ENCODE measurements at regions not wholly inside any gene's neighbourhood (a gene's known extent, or its start where the extent isn't known, plus 50 kb on each side); places are given as distances from the start of the nearest gene placed in this dataset.
"Not testable (repeated sequence)": the region's sequence is repeated elsewhere in the genome, so short reads cannot be mapped to it uniquely, and the experiment has no call there.

DNA sequence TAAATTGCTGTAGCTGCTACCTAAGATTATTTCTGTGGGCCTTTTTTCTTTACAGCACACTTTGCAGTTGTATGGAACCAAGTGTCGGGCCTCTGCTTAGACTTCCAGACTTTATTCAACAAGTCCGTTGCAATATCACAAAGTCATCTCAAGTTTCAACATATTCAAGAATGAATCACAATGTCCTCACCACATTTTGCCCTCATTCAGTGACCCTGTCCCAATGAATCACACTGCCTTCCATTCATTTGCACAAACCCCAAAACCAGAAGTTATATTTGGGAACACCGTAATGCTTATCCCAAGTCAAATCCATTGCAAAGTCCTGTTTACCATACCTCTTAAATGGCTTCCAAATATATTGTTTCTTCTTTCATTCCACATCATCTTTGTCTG is 439.6 kb downstream of the CSNK1G3 start:
- DNase-seq, result no peak
- intact Hi-C loops (cut with DNase I), result no loop called here

DNA sequence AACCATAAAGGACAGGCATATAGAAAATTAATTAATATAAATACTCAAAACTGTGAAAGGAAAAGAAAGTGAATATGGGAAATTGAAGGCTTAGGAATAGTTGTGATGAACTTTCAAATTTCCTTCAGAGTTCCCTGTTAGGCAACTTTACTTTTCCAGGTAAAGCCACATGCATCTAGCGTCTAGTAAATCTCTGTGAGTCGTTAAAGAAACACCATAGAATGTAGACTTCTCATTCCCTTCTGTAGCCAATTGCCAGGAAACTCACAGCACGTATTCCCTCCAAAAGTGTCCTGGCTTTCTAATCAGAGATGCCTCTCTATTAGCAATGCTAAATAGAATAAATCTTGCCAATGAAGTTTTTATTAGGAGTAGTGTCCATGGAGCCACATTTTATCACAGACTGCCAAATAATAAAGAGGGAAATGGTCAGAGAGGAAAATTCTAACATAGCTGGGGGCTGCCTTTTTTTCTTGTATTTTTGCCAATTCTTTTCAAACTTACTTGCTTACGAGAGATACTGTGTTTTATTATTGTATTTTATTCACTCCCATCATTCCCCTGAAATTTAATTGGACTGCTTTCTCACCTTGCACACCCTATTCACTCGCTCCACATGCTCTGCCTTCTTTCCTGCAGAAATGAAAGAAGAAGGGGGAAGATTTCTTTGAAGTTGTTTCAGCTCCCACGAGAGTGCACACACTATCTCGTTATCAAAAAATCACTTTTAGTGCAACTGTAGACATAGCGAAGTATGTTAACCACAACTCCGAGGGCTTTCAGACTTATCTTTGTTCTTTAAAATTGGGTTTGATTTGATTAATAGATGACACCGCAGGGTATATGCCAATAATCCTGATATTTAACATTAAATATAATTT is 439.0 kb downstream of the CSNK1G3 start:
- intact Hi-C loops (cut with DNase I), result no loop called here
- no peak for DNase-seq

DNA sequence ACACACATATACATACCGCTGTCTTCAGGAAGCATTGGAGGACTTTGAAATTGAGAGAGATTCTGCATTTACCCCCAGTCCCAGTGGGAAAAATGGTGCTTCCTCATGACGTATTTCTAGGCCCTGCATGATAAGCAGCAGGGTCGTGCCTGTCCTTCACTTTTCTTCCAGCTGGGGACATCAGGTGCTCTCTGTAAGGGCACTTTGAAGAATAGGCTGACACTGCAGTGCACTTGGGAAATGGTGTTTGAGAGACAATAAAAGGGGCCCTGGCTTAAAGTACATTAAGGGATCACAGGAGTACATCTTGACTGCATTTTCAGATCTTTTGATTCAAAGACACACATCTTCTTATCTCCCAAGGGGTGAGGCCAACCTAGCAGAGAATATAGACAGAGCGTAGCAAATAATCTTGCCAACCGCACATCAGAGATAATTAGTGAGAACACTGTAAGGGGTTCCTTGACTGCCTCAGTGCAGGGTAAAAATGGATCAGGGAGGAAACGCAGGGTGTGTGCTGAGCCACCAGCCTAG is 437.9 kb downstream of the CSNK1G3 start:
- DNase-seq, result no peak
- intact Hi-C loops (cut with DNase I), result no loop called here

DNA sequence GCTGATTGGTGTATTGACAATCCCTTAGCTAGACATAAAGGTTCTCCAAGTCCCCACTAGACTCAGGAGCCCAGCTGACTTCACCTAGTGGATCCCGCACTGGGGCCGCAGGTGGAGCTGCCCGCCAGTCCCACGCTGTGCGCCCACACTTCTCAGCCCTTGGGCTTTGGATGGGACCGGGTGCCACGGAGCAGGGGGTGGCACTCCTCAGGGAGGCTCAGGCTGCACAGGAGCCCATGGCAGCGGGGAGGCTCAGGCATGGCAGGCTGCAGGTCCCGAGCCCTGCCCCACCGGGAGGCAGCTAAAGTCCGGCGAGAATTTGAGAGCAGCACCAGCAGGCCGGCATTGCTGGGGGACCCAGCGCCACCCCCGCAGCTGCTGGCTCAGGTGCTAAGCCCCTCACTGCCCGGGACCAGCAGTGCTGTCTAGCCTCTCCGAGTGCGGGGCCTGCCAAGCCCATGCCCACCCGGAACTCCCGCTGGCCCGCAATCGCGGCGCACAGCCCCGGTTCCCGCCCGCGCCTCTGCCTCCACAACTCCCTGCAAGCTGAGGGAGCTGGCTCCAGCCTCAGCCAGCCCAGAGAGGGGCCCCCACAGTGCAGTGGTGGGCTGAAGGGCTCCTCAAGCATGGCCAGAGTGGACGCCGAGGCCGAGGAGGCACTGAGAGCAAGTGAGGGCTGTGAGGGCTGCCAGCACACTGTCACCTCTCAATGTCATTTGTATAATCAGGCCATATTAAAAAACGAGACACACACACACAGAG is 437.2 kb downstream of the CSNK1G3 start:
- DNase-seq, result peak in 2 of 10 donors; percentile 64 to 72

DNA sequence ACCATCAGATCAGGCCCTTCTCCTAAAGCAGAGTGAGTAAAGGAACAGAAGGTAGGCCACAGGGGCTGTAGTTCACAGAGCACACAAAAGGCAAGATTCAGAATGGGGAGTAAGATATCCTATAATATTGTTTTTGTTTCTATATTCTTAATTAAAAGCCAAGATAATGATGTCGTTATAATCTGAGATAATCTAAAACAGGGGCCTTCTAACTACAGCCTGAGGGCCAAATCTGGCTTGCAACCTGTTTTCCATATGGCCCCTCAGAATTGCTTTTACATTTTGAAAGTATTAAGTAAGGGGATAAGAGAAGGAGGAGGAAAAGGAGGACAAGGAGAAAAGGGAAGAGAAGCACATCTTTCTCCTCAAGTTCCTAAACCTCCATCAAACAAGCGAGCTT is 435.8 kb downstream of the CSNK1G3 start:
- no peak for DNase-seq
- intact Hi-C loops (cut with DNase I), result no loop called here

More for the DNA sequence above, 437.2 kb downstream of the CSNK1G3 start:
- intact Hi-C loops (cut with DNase I), result no loop called here

DNA sequence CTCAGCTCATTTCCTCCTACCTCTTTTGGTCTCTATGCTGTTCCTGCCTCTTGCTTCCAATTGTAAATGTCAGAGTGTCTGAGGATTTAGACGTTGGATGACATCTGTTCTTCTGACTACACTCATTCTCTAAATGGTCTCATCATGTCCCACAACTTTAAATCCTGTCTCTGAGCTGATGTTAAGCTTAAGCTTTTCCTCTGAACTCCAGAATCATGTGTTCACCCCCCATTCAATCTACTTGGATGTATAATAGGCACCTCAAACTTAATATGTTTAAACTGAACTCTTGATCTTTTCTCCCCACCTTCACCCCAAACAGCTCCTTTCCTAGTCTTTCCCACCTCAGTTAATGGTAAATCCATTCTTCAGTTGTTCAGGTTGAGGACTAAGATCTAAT is 433.6 kb downstream of the CSNK1G3 start:
- intact Hi-C loops (cut with DNase I), result no loop called here
- no peak for DNase-seq

DNA sequence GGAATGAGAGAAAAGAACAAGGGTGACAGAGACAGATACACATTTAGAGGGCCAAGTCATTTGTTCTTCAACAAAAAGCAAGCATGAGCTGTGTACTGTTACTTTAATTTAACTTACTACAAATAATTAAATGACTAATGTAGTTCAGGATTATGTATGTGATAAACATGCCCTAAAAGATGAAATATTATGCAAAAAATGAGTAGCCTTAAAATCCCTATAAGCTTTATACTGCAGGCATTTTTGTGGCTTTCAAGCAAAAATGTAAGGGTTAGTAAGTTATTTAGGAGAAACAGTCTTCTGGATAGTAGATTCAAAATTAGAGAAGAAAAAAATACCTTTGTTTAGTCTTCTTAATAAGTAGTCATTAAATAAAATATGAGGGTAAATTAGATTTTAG is 431.2 kb downstream of the CSNK1G3 start:
- intact Hi-C loops (cut with DNase I), result no loop called here
- no peak for DNase-seq

DNA sequence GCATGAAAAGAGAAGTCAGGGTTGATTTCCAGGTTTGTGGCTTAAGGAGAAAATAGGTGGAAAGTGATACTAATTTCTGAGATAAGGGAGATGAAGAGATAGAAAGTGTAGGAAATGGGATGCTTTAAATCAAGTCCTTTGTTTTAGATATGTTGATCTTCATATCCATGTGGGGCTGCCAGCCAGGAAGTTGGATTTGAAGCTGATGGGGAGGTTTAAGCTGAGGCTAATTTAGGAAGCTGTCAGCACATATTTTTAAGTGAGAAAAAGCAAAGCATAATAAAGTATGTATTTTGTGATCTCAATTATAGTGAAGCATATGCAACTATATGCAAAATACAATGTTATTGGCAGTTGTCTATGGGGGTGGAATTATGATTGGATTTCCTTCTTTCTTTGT is 428.4 kb downstream of the CSNK1G3 start:
- intact Hi-C loops (cut with DNase I), result no loop called here
- no peak for DNase-seq

DNA sequence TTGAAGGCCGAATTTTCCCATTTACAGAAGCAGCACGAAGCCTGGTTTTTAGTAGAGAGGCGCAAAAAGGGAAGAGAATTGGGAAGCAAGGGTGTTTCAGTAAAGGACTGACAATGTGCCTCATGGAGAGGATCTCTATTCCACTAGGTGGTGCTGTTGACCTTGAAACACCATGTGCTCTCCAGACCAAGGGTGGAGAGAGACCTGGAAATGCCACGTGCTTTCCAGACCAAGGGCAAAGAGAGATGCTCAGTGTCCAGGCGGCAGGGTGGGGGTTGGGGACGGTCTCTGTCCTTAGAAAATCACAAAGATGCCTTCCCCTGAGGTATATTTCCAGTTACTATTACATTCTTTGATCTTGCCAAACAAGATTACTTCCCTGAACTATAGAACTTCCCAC is 425.3 kb downstream of the CSNK1G3 start:
- DNase-seq, result no peak
- intact Hi-C loops (cut with DNase I), result no loop called here

DNA sequence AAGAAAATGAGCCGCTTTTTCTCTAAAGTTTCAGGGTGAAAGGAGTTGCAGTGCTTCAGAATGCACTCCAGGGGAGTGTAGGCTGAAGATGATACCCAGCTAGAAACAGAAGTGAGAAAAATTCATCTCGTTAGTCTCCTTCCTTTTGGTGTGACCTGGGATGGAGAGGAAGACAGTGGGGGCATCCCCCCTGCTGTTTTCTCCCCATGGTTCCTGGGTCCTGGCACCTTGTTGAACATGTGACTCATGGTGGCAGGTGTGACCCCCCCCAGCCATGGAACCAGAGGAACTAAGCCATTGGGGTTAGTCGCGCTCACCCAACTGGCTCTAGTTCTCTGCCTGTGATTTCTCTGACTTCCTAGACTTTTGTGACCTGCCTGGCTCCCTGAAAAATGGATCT is 424.6 kb downstream of the CSNK1G3 start:
- intact Hi-C loops (cut with DNase I), result no loop called here
- DNase-seq, result no peak

DNA sequence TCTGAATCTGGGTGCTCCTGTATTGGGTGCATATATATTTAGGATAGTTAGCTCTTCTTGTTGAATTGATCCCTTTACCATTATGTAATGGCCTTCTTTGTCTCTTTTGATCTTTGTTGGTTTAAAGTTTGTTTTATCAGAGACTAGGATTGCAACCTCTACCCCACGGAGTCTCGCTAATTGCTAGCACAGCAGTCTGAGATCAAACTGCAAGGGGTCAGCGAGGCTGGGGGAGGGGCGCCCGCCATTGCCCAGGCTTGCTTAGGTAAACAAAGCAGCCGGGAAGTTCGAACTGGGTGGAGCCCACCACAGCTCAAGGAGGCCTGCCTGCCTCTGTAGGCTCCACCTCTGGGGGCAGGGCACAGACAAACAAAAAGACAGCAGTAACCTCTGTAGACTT is 421.8 kb downstream of the CSNK1G3 start:
- DNase-seq; intact Hi-C loops (cut with DNase I): not testable (repeated sequence)

DNA sequence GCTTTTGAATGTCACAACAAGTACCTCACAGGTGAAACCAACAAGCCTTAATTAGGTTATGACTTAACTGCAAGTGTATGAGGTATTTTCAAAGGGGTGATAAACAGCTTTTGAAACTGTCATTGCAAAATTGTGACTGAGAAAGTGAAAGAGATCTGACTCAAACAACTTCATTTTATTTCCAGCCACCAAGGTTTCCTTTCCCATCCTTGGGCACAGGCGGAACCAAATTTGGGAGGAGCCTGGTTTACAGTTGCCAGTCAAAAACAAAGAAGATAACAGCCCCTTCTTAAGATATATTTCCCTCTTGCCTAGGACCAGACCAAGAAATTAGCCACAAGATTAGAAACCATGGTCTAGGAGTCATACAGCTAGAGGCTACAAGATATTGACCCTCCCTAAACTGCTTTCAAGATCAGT is 417.1 kb downstream of the CSNK1G3 start:
- intact Hi-C loops (cut with DNase I), result no loop called here
- DNase-seq, result peak in 1 of 10 donors; percentile 20

DNA sequence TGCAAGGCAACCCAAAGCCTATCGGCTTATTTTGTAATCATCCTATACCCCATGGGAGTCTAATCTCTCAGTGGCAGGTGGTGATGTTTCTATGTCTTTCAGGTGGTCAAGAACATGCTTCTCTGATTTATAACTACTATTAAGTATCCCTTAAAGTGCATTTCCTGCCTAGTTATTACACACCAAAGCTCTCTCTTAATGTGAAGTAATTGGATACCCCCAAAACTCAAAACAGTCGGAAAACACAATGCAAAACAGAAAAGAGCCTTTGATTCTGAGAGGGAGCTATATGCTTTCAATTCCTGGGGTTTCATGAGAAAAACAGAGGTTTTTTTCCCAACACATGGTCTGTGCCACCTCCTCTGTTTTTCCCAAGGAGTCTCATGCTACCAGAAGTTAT is 416.4 kb downstream of the CSNK1G3 start:
- DNase-seq, result no peak
- intact Hi-C loops (cut with DNase I), result no loop called here

DNA sequence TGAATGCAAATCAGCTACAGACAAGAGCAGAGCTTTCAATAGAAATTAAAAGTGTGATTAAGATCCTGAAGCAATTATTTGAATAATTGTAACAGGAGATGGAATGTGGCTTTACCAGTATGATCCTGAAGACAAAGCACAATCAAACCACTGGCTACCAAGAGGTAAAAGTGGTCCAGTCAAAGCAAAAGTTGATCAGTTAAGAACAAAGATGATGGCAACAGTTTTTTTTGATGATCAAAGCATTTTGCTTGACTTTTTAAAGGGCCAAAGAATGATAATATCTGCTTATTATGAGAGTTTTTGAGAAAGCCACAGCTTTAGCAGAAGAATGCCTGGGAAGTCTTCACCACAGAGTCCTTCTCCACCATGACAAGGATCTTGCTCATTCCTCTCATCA is 409.2 kb downstream of the CSNK1G3 start:
- no peak for DNase-seq
- intact Hi-C loops (cut with DNase I), result no loop called here

DNA sequence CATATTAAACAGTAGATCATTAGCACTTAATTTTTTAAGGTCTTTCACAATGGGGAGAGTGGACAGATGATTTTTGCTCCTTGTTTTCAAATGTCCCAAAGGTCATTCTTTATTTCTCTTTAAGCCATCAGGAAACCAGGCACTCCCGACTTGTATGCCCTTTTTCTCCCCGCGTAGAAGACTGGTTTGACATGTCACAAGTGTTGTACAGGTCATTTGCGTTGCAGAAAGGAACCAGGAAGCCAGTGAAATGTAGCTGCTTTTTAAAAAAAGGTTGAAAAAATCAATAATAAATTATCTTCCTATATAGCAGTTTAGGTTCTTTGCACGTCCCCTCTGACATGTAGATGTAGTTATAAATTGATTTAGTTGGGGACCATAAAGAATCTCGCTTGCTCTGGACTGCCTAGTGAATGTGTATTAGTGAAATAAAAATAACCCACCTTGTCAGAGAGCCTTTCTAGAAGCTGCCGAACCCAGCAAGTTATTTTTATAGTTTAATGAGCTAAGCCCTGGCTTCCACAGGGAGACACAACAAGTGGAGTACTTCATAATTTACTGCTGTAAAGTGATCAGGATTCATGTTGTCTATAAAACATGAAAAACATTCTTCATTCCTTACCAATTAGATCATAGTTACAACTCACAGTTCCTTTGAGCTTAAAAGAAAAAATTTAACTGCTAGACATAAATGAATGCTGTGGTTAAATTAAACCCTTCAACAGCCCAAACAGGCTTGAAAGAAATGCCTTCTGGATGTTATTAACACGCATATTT is 404.6 kb downstream of the CSNK1G3 start:
- intact Hi-C loops (cut with DNase I), result no loop called here
- DNase-seq, result no peak

DNA sequence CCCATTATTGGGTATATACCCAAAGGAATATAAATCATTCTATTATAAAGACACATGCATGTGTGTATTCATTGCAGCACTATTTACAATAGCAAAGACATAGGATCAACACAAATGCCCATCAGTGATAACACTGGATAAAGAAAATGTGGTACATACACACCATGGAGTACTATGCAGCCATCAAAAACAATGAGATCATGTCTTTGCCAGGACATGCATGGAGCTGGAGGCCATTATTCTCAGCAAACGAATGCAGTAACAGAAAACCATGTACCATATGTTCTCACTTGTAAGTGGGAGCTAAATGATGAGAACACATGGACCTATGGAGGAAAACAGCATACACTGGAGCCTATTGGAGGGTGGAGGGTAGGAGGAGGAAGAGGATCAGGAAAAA is 402.4 kb downstream of the CSNK1G3 start:
- intact Hi-C loops (cut with DNase I), result no loop called here
- no peak for DNase-seq

DNA sequence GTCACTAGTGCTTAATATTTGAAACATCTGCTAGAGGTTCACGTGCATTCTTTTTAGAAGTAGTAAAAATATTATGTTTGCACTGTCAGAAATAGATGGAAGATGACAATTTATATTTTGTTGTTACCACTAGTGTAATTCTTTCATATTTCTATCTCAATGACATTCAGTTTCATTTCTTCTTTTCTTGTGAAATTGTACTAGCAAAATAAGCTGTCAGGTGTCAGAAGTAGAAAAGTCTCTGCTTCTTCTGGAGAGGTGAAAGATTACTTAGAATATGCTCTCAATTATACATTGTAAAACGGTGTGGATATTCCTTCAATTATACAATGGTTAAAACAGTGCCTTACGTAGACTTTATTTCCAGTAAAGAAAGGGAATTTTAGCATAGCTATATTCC is 395.4 kb downstream of the CSNK1G3 start:
- no peak for DNase-seq
- intact Hi-C loops (cut with DNase I), result no loop called here

DNA sequence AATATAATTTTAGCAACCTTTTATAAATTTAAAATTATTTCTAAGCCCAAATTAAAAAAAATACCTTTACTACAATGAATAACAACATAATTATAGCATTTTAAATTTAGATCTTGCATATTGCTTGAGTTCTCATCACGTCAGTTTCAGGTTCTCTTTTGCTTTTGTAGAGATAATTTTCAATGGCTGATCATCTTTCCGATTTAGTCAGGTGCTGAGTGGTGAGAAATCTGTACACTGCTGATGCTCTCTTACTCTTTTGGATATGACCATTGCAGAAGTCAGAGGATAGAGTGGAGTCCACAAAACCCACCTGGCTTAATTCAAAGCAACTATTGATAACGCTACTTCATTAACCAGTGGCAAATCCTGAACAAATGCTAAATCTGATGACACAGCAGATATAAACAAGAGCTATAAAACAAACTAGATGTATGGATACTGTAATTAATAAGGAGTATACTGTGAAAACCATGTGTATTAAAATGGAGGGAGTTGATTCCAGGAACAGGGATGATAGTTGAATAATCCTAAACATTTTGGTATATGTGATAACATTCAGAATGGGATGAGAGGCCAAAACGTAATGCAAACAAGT is 394.8 kb downstream of the CSNK1G3 start:
- intact Hi-C loops (cut with DNase I), result no loop called here
- DNase-seq, result no peak

DNA sequence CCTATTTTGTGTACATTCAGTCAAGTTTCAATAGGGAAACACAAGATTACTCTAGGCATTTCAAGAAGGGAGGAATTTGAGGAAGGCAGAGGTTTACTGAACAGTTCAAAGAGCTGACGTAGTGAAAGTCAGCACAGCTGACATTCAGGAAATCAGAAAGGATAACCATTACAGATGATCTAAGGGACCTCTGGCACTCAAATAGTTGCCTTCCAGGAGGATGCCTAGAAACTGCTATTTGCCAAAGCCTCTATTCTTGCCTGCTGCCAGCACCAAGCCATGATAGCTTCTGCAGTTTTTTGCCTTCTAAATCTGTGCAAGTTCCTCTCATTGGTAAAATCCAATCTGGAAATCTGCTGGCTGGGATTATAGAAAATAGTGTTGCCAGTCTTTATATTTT is 373.1 kb downstream of the CSNK1G3 start:
- intact Hi-C loops (cut with DNase I), result no loop called here
- no peak for DNase-seq

DNA sequence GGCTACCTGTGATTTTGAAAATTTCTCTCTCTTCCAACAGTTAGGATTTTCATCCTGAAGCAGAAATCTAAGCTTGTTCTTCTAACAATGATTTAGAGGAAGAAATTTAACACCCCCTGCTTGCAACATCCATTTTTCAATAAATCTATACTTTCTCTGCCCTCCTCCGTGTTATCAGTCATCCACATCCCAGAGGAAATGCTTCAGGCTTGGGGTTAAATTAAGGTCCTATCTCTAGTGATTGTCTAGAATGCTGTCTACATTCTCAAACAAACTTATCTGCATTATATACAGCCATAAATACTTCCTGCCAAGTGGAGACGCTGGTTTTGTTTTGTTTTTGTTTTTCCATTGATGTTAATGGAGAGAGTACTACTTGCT is 371.0 kb downstream of the CSNK1G3 start:
- intact Hi-C loops (cut with DNase I), result no loop called here
- no peak for DNase-seq
